ENCODE measurements at regions not wholly inside any gene's neighbourhood (a gene's known extent, or its start where the extent isn't known, plus 50 kb on each side); places are given as distances from the start of the nearest gene placed in this dataset.

- Histone ChIP-seq H3K79me2 (replicated peaks; ENCODE audit: insufficient read depth) (no peaks in the 10 kb centered on the region), H3K36me3 (ENCODE audit: insufficient read depth) (peaks cover 21% of the 10 kb centered on the region), H3K4me3 (no peak overlapping the region), H3K4me1 (ENCODE audit: insufficient read depth) (peaks cover 11% of the 10 kb centered on the region; the same call in 1 of the 2 replicates), H3K27ac (ENCODE audit: low read depth) (no peak overlapping the region), H4K20me1 (replicated peaks; ENCODE audit: insufficient read depth) (no peaks in the 10 kb centered on the region), H3F3A (replicated peaks; ENCODE audit: low read depth) (peaks cover 20% of the 10 kb centered on the region; the same call in 1 of the 2 replicates), H3K4me2 (no peak overlapping the region), H2AFZ (no peak overlapping the region), H3K9me2 (ENCODE audit: insufficient read depth) (no peaks in the 10 kb centered on the region), H3K27me3 (ENCODE audit: insufficient read depth) (no peaks in the 10 kb centered on the region)
- no peak for TF ChIP-seq ZNF331 (CRISPR knock-in tag; IDR thresholded peaks at IDR 0.05; ENCODE audit: low read depth)
- no peak for TF ChIP-seq REST (IDR thresholded peaks at IDR 0.05; ENCODE audit: unreplicated experiment)
- TF ChIP-seq ZNF114 (CRISPR knock-in tag; IDR thresholded peaks at IDR 0.05) = no peak
- TF ChIP-seq POLR2AphosphoS5 (IDR thresholded peaks at IDR 0.05; ENCODE audit: low read depth) = no peak
- no peak for TF ChIP-seq EZH2phosphoT487 (IDR thresholded peaks at IDR 0.05; ENCODE audit: unreplicated experiment)
- TF ChIP-seq CREB1 (CRISPR knock-in tag; IDR thresholded peaks at IDR 0.05; ENCODE audit: low read depth) = no peak
- no peak for TF ChIP-seq JUNB (IDR thresholded peaks at IDR 0.05; ENCODE audit: unreplicated experiment)
- no peak for TF ChIP-seq CTCF (conservative IDR thresholded peaks at IDR 0.05; ENCODE audit: low read depth in 2 of 2)
- no peak for TF ChIP-seq ETS1 (IDR thresholded peaks at IDR 0.05)
- TF ChIP-seq NANOG (IDR thresholded peaks at IDR 0.05; ENCODE audit: borderline replicate concordance) = no peak
- H3K4me1 Mint-ChIP-seq = peaks cover 12% of the 10 kb centered on the region
- H3K27ac Mint-ChIP-seq = no peak overlapping the region
- no peak overlapping the region for H3K4me3 Mint-ChIP-seq
- peaks cover 55% of the 10 kb centered on the region for H3K36me3 Mint-ChIP-seq (ENCODE audit: low read depth)
- peaks cover 48% of the 10 kb centered on the region for H3K9me3 Mint-ChIP-seq
- ATAC-seq (no peak), DNase-seq (ENCODE audit: low spot score) (no peak)
- peaks cover 1% of the 10 kb centered on the region for H3K27me3 Mint-ChIP-seq (ENCODE audit: insufficient read depth, low read depth, poor library complexity)
Measured at GRCh38 chr9:87425202-87425601, 72.5 kb upstream of the DAPK1 start.
